A549 (cell line): ENCODE measurements at regions not wholly inside any gene's neighbourhood (a gene's known extent, or its start where the extent isn't known, plus 50 kb on each side); places are given as distances from the start of the nearest gene placed in this dataset.

Experiments
- E2F6 ChIP-seq: IDR thresholded peaks from 2 replicates; pipeline ENCODE4 v1.6.1; 2012; ENCODE audit warnings: low read depth, borderline replicate concordance
- EP300 ChIP-seq, 2 experiments: fragments of >200 bp; sonication (Bioruptor Twin); formaldehyde crosslinking; IDR thresholded peaks; 2 replicates in 1 of 2; 3 replicates in 1 of 2; pipeline ENCODE4 v1.6.1; 2016 to 2017
- HDAC2 ChIP-seq: fragments of 200-600 bp; sonication (generic); IDR thresholded peaks from 2 replicates; pipeline ENCODE4 v1.6.1; 2016
- KDM1A ChIP-seq: fragments of 200-600 bp; sonication (generic); IDR thresholded peaks from 2 replicates; pipeline ENCODE4 v1.6.1; 2016; ENCODE audit warnings: low read depth, mild to moderate bottlenecking
- NR3C1 ChIP-seq: fragments of >200 bp; sonication (Bioruptor Twin); formaldehyde crosslinking; IDR thresholded peaks from 3 replicates; pipeline ENCODE4 v1.6.1; 2017
- PBX3 ChIP-seq: IDR thresholded peaks from 2 replicates; pipeline ENCODE4 v1.6.1; 2012
- POLR2A ChIP-seq: IDR thresholded peaks from 2 replicates; pipeline ENCODE4 v1.6.1; 2012; ENCODE audit warnings: mild to moderate bottlenecking, low read length
- RAD21 ChIP-seq, 2 experiments: fragments of >200 bp in 1 of 2; sonication (Bioruptor Twin) in 1 of 2; formaldehyde crosslinking in 1 of 2; IDR thresholded peaks in 1 of 2; conservative IDR thresholded peaks in 1 of 2; 2 replicates in 1 of 2; 3 replicates in 1 of 2; pipeline ENCODE4 v1.6.1; 2012 to 2018; ENCODE audit warnings: inconsistent platforms in 1 of 2
- REST ChIP-seq: fragments of 200-600 bp; sonication (generic); IDR thresholded peaks from 2 replicates; pipeline ENCODE4 v1.6.1; 2016; ENCODE audit warnings: antibody characterized with exemption, mild to moderate bottlenecking, moderate library complexity
- RFX5 ChIP-seq: fragments of 450-650 bp; IDR thresholded peaks from 2 replicates; pipeline ENCODE4 v1.7.1; 2014; ENCODE audit warnings: antibody characterized with exemption, mild to moderate bottlenecking, moderate library complexity
- TP53 ChIP-seq: fragments of 250-450 bp; sonication (Bioruptor Pico); IDR thresholded peaks from 2 replicates; pipeline ENCODE4 v1.5.0; 2021; ENCODE audit warnings: mild to moderate bottlenecking, moderate library complexity
- TF ChIP-seq, protein P1 (sequence below): fragments of >200 bp; sonication (Bioruptor Twin); formaldehyde crosslinking; IDR thresholded peaks from 3 replicates; pipeline ENCODE4 v1.5.1; 2016
- TF ChIP-seq, protein P2 (sequence below): fragments of 250-450 bp; sonication (Bioruptor Pico); IDR thresholded peaks from 2 replicates; pipeline ENCODE4 v1.5.0; 2020; ENCODE audit warnings: low read depth, mild to moderate bottlenecking, moderate library complexity
- TF ChIP-seq, protein P3 (sequence below): fragments of 150-350 bp; IDR thresholded peaks from 2 replicates; pipeline ENCODE4 v1.6.1; 2014; ENCODE audit warnings: low read depth, mild to moderate bottlenecking, low read length

GRCh38 chr13:61052175-61052574 lies 363.5 kb downstream of the PCDH20 start:
- TF ChIP-seq, protein P1, sequence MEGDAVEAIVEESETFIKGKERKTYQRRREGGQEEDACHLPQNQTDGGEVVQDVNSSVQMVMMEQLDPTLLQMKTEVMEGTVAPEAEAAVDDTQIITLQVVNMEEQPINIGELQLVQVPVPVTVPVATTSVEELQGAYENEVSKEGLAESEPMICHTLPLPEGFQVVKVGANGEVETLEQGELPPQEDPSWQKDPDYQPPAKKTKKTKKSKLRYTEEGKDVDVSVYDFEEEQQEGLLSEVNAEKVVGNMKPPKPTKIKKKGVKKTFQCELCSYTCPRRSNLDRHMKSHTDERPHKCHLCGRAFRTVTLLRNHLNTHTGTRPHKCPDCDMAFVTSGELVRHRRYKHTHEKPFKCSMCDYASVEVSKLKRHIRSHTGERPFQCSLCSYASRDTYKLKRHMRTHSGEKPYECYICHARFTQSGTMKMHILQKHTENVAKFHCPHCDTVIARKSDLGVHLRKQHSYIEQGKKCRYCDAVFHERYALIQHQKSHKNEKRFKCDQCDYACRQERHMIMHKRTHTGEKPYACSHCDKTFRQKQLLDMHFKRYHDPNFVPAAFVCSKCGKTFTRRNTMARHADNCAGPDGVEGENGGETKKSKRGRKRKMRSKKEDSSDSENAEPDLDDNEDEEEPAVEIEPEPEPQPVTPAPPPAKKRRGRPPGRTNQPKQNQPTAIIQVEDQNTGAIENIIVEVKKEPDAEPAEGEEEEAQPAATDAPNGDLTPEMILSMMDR = no peak
- TF ChIP-seq E2F6 = no peak
- TF ChIP-seq, protein P2, sequence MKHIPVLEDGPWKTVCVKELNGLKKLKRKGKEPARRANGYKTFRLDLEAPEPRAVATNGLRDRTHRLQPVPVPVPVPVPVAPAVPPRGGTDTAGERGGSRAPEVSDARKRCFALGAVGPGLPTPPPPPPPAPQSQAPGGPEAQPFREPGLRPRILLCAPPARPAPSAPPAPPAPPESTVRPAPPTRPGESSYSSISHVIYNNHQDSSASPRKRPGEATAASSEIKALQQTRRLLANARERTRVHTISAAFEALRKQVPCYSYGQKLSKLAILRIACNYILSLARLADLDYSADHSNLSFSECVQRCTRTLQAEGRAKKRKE (CRISPR knock-in tag) = no peak
- no peak for TF ChIP-seq PBX3
- no peak for TF ChIP-seq REST
- no peak for TF ChIP-seq HDAC2
- no peak for TF ChIP-seq NR3C1
- TF ChIP-seq KDM1A = no peak
- TF ChIP-seq TP53 (CRISPR knock-in tag) = no peak
- no peak for TF ChIP-seq RAD21 (conservative IDR thresholded peaks at IDR 0.05 in 1 of 2, IDR thresholded peaks at IDR 0.05 in 1 of 2)
- no peak for TF ChIP-seq EP300 (IDR thresholded peaks at IDR 0.05)
- TF ChIP-seq POLR2A = no peak
- TF ChIP-seq RFX5 = no peak
- TF ChIP-seq, protein P3, sequence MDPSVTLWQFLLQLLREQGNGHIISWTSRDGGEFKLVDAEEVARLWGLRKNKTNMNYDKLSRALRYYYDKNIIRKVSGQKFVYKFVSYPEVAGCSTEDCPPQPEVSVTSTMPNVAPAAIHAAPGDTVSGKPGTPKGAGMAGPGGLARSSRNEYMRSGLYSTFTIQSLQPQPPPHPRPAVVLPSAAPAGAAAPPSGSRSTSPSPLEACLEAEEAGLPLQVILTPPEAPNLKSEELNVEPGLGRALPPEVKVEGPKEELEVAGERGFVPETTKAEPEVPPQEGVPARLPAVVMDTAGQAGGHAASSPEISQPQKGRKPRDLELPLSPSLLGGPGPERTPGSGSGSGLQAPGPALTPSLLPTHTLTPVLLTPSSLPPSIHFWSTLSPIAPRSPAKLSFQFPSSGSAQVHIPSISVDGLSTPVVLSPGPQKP = no peak
